Mesenchymal stem cell (in vitro differentiated cells and primary cell): ENCODE measurements at regions not wholly inside any gene's neighbourhood (a gene's known extent, or its start where the extent isn't known, plus 50 kb on each side); places are given as distances from the start of the nearest gene placed in this dataset.

Experiments used
- DNase-seq: peaks from one replicate; pipeline ENCODE4 v3.0.0-alpha.2; 2013
- H2AFZ ChIP-seq: one replicate; pipeline ENCODE4 v1.6.1; 2013; ENCODE audit warnings: low read depth, mild to moderate bottlenecking, control low read depth, inconsistent platforms, low read length, moderate library complexity
- H2AK5ac ChIP-seq: 2 replicates; pipeline ENCODE4 v1.6.1; 2013; ENCODE audit warnings: low read length, moderate library complexity, mild to moderate bottlenecking, inconsistent platforms; ENCODE audit not compliant: severe bottlenecking
- H2BK120ac ChIP-seq: one replicate; pipeline ENCODE4 v1.6.1; 2013; ENCODE audit warnings: low read depth, mild to moderate bottlenecking, inconsistent platforms, low read length, moderate library complexity
- H2BK12ac ChIP-seq, 2 experiments: one replicate each; pipeline ENCODE4 v1.6.1; 2013; ENCODE audit warnings: inconsistent platforms in 2 of 2, low read length in 2 of 2, mild to moderate bottlenecking in 2 of 2, moderate library complexity in 2 of 2, control low read depth in 1 of 2
- H2BK15ac ChIP-seq: one replicate; pipeline ENCODE4 v1.6.1; 2013; ENCODE audit warnings: mild to moderate bottlenecking, low read depth, inconsistent platforms; ENCODE audit not compliant: poor library complexity, severe bottlenecking
- H2BK5ac ChIP-seq: 2 replicates; pipeline ENCODE4 v1.6.1; 2013; ENCODE audit warnings: low read depth, mild to moderate bottlenecking, low read length, control low read depth, inconsistent platforms; ENCODE audit not compliant: poor library complexity, severe bottlenecking
- H3K14ac ChIP-seq, 2 experiments: one replicate each; pipeline ENCODE4 v1.6.1; 2013; ENCODE audit warnings: inconsistent platforms in 2 of 2, low read length in 2 of 2, control low read depth in 1 of 2, mild to moderate bottlenecking in 1 of 2, moderate library complexity in 1 of 2
- H3K18ac ChIP-seq, 2 experiments: one replicate each; pipeline ENCODE4 v1.6.1; 2013; ENCODE audit warnings: inconsistent platforms in 2 of 2, low read length in 2 of 2, control low read depth in 1 of 2, low read depth in 1 of 2, mild to moderate bottlenecking in 1 of 2
- H3K23ac ChIP-seq, 2 experiments: one replicate each; pipeline ENCODE4 v1.6.1; 2013; ENCODE audit warnings: inconsistent platforms in 2 of 2, low read length in 2 of 2, mild to moderate bottlenecking in 2 of 2, moderate library complexity in 2 of 2, control low read depth in 1 of 2
- H3K27ac ChIP-seq: 2 replicates; pipeline ENCODE4 v1.5.1; 2013; ENCODE audit warnings: mild to moderate bottlenecking, moderate library complexity, low read length, control low read depth, inconsistent platforms; ENCODE audit not compliant: poor library complexity, severe bottlenecking
- H3K27me3 ChIP-seq, 2 experiments: 2 replicates each; pipeline versions ENCODE4 v1.6.1 to v1.7.0; 2013; ENCODE audit warnings: low read length in 2 of 2, mild to moderate bottlenecking in 2 of 2, moderate library complexity in 2 of 2, control low read depth in 1 of 2, inconsistent platforms in 1 of 2; ENCODE audit not compliant: control insufficient read depth in 1 of 2, insufficient read depth in 1 of 2
- H3K36me3 ChIP-seq, 2 experiments: 2 replicates each; pipeline versions ENCODE4 v1.6.1 to v1.7.0; 2013; ENCODE audit warnings: low read length in 2 of 2, control low read depth in 1 of 2, inconsistent platforms in 1 of 2, low read depth in 1 of 2, mild to moderate bottlenecking in 1 of 2; ENCODE audit not compliant: insufficient read depth in 2 of 2, control insufficient read depth in 1 of 2
- H3K4ac ChIP-seq, 2 experiments: one replicate each; pipeline ENCODE4 v1.6.1; 2013; ENCODE audit warnings: inconsistent platforms in 2 of 2, low read length in 2 of 2, mild to moderate bottlenecking in 2 of 2, moderate library complexity in 2 of 2, control low read depth in 1 of 2, low read depth in 1 of 2
- H3K4me1 ChIP-seq: 2 replicates; pipeline ENCODE4 v1.6.1; 2013; ENCODE audit warnings: low read depth, low read length, control low read depth; ENCODE audit not compliant: control insufficient read depth, insufficient read depth
- H3K4me2 ChIP-seq: 2 replicates; pipeline ENCODE4 v1.6.1; 2013; ENCODE audit warnings: low read length, mild to moderate bottlenecking, inconsistent platforms; ENCODE audit not compliant: poor library complexity, severe bottlenecking
- H3K4me3 ChIP-seq, 2 experiments: 2 replicates each; pipeline versions ENCODE4 v1.5.1 to v1.7.0; 2013; ENCODE audit warnings: low read length in 2 of 2, mild to moderate bottlenecking in 2 of 2, control low read depth in 1 of 2, low read depth in 1 of 2; ENCODE audit not compliant: insufficient read depth in 1 of 2
- H3K79me1 ChIP-seq: replicated peaks from 2 replicates; pipeline ENCODE4 v1.6.1; 2013; ENCODE audit warnings: mild to moderate bottlenecking, control low read depth, low read length, inconsistent platforms; ENCODE audit not compliant: poor library complexity, severe bottlenecking
- H3K9ac ChIP-seq: 2 replicates; pipeline ENCODE4 v1.7.0; 2013; ENCODE audit warnings: mild to moderate bottlenecking, low read length, moderate library complexity
- H3K9me3 ChIP-seq: 2 replicates; pipeline ENCODE4 v1.7.0; 2013; ENCODE audit warnings: mild to moderate bottlenecking, low read length; ENCODE audit not compliant: control insufficient read depth
- H4K8ac ChIP-seq: one replicate; pipeline ENCODE4 v1.6.1; 2013; ENCODE audit warnings: inconsistent platforms, mild to moderate bottlenecking, low read length, moderate library complexity
- H4K91ac ChIP-seq: one replicate; pipeline ENCODE4 v1.6.1; 2013; ENCODE audit warnings: mild to moderate bottlenecking, low read length, inconsistent platforms
- WGBS: methylation state at CpG from one replicate; pipeline ENCODE4 v1.1.7; 2013; ENCODE audit warnings: mixed read lengths; 5-methylcytosine and 5-hydroxymethylcytosine counted together

DNA sequence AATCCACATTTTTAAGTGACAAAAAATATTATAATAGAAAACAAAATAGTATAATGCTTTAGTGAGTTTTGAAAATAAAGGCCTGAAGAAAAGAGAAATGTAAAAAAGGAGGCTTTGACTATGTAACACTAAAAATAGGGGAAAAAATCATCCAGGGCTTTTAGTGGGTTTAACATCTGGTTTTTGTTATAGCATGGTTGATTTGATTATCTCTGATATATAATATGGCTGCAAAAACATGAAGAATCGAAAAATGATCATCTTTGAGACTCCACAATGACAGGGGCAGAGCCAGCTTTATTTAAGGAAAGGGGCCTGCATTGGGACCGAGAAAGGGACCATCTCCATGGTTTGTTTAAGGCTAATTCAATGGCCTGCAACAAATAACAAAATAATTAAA lies 393.8 kb downstream of the PLK2 start:
- Histone ChIP-seq H3K18ac (no peak overlapping the region), H2BK5ac (no peak overlapping the region), H3K9ac (no peak overlapping the region), H2BK120ac (no peak overlapping the region), H3K27me3 (no peaks in the 10 kb centered on the region), H3K23ac (no peak overlapping the region), H3K9me3 (no peaks in the 10 kb centered on the region), H3K14ac (no peak overlapping the region), H2BK12ac (no peak overlapping the region), H2AFZ (no peak overlapping the region), H2BK15ac (peak overlapping the region; percentile 68), H3K79me1 (no peaks in the 10 kb centered on the region), H3K4ac (no peak overlapping the region), H3K4me2 (no peak overlapping the region), H3K36me3 (no peaks in the 10 kb centered on the region), H3K4me1 (no peaks in the 10 kb centered on the region), H3K27ac (no peak overlapping the region), H4K8ac (no peak overlapping the region), H3K4me3 (no peak overlapping the region), H4K91ac (no peak overlapping the region), H2AK5ac (no peak overlapping the region)
- DNase-seq, result no peak
- WGBS, result 100% methylated on average over 1 of the region's 2 CpGs

DNA sequence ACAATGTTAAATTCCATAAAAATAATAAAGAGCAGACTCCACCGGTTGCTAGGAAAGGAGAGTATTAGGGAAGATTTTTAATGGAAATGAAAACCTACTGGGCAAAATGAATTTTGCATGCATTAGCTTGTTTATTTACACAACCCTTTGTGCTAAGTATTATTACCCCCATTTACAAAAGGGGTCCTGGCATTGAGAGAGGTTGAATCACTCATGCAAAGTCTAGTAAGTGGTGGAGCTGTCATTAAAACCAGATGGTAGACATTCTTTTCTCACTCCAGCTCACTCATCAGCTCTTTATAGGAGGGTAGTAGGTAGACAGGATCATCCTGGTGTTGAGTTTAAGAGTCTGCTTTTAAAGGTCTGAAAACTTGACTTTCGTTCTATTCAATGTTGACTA lies 395.1 kb downstream of the PLK2 start:
- Histone ChIP-seq H2BK120ac (no peak overlapping the region), H3K4me3 (no peak overlapping the region), H3K9me3 (no peaks in the 10 kb centered on the region), H3K4ac (no peak overlapping the region), H3K18ac (no peak overlapping the region), H3K27ac (no peak overlapping the region), H2BK15ac (no peak overlapping the region), H3K27me3 (no peaks in the 10 kb centered on the region), H3K9ac (no peak overlapping the region), H2AFZ (no peak overlapping the region), H3K4me1 (no peaks in the 10 kb centered on the region), H3K36me3 (no peaks in the 10 kb centered on the region), H2AK5ac (no peak overlapping the region), H4K91ac (no peak overlapping the region), H3K14ac (no peak overlapping the region), H3K23ac (no peak overlapping the region), H3K4me2 (no peak overlapping the region), H2BK5ac (no peak overlapping the region), H3K79me1 (no peaks in the 10 kb centered on the region), H2BK12ac (no peak overlapping the region), H4K8ac (no peak overlapping the region)
- WGBS, result no CpG with 5 or more reads among the region's 2 CpGs
- no peak for DNase-seq

DNA sequence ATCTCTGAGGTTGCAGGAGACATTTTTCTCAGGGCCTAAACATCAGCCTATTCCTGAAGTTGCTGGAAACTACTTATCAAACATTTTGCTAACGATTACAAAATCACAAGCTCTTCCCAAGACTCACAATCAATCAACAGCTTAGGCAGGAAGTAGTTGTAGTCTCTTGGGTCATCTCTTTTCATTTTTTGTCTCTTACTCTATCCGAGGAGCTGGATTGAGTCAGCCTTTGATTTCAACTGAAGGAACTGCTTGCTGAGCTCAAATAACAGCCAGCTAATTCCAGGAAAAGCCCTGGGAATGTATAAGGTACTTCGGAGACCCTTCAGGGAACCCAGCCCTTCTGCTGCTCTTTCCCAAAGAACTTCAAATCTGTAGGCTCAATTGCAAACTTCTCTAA lies 398.9 kb downstream of the PLK2 start:
- 19% methylated on average over 2 of the region's 3 CpGs for WGBS
- no peak overlapping the region for H2AFZ ChIP-seq
- no peaks in the 10 kb centered on the region for H3K36me3 ChIP-seq
- no peaks in the 10 kb centered on the region for H3K79me1 ChIP-seq
- DNase-seq, result peak; percentile 56
- H3K4me1 ChIP-seq, result no peaks in the 10 kb centered on the region
- no peak overlapping the region for H3K9ac ChIP-seq
- peak overlapping the region in 1 of 2 experiments; percentile 2 for H3K4me3 ChIP-seq
- H2BK12ac ChIP-seq, result no peak overlapping the region
- H4K91ac ChIP-seq, result no peak overlapping the region
- H3K4me2 ChIP-seq, result no peak overlapping the region
- H4K8ac ChIP-seq, result no peak overlapping the region
- no peak overlapping the region for H3K27ac ChIP-seq
- H3K23ac ChIP-seq, result no peak overlapping the region
- H3K27me3 ChIP-seq, result no peaks in the 10 kb centered on the region
- no peak overlapping the region for H2AK5ac ChIP-seq
- peaks cover 5% of the 10 kb centered on the region for H3K9me3 ChIP-seq
- H2BK120ac ChIP-seq, result no peak overlapping the region
- no peak overlapping the region for H2BK5ac ChIP-seq
- no peak overlapping the region for H3K14ac ChIP-seq
- no peak overlapping the region for H2BK15ac ChIP-seq
- no peak overlapping the region for H3K18ac ChIP-seq
- no peak overlapping the region for H3K4ac ChIP-seq

DNA sequence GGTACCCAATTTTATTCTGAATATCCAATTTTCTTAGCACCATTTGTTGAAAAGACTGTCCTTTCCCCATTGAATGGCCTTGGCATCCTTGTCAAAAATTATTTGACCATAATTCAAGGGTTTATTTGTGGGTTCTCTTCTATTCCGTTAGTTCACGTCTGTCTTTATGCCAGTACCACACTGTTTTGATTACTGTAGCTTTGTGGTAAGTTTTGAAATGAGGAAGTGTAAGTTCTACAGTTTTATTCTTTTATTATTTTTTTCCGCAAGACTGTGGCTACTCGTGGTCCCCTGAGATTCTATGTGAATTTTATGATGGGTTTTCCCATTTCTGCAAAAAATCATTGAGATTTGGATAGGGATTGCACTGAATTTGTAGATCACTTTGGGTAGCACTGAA lies 402.6 kb downstream of the PLK2 start:
- no peak overlapping the region for H4K8ac ChIP-seq
- H3K9ac ChIP-seq, result no peak overlapping the region
- H3K14ac ChIP-seq, result no peak overlapping the region
- no peak overlapping the region for H2AK5ac ChIP-seq
- no peak overlapping the region for H2AFZ ChIP-seq
- no peak overlapping the region for H2BK5ac ChIP-seq
- H3K36me3 ChIP-seq, result no peaks in the 10 kb centered on the region
- no peak overlapping the region for H2BK12ac ChIP-seq
- no peak overlapping the region for H2BK120ac ChIP-seq
- H3K9me3 ChIP-seq, result peaks cover 5% of the 10 kb centered on the region
- H3K23ac ChIP-seq, result no peak overlapping the region
- H3K27me3 ChIP-seq, result no peaks in the 10 kb centered on the region
- no peak overlapping the region for H2BK15ac ChIP-seq
- no peaks in the 10 kb centered on the region for H3K4me1 ChIP-seq
- no peak for DNase-seq
- H3K4ac ChIP-seq, result no peak overlapping the region
- H3K79me1 ChIP-seq, result no peaks in the 10 kb centered on the region
- no peak overlapping the region for H4K91ac ChIP-seq
- no peak overlapping the region for H3K18ac ChIP-seq
- no peak overlapping the region for H3K4me2 ChIP-seq
- H3K27ac ChIP-seq, result no peak overlapping the region
- WGBS, result 96% methylated on average over 4 of the region's 4 CpGs
- H3K4me3 ChIP-seq, result no peak overlapping the region
